Fibroblast of skin of right biceps (primary cell): ENCODE measurements at regions not wholly inside any gene's neighbourhood (a gene's known extent, or its start where the extent isn't known, plus 50 kb on each side); places are given as distances from the start of the nearest gene placed in this dataset.
"Not testable (repeated sequence)": the region's sequence is repeated elsewhere in the genome, so short reads cannot be mapped to it uniquely, and the experiment has no call there.

Source experiments
- DNase-seq: peaks from one replicate; pipeline ENCODE4 v3.0.0-alpha.2; 2013

GRCh38 chr3:35849496-35849895 is 210.2 kb downstream of the ARPP21 start:
- DNase-seq: no peak

DNA sequence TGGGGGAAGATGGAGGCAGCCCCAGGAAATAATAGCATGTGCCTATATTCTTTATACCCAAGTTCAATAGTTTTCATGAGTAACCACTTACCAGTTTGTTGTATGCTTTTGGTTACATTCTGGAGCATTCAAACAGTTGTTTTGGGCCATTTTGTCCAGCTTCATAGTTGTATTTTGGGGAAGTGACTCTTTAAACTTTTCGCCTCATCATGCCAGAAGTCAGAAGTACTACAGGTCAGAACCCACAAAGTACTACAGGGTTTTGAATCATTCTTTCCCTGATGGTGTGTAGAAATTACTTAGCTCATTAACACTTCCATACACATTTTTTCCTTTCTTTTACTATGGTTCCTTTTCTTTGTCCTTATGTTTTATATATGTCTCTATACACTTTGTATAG is 210.6 kb downstream of the ARPP21 start:
- DNase-seq: no peak

- DNase-seq: no peak
These were observed 217.7 kb downstream of the ARPP21 start for GRCh38 chr3:35857004-35857403.

- DNase-seq: no peak
These were observed 222.7 kb downstream of the ARPP21 start for GRCh38 chr3:35862057-35862456.

DNA sequence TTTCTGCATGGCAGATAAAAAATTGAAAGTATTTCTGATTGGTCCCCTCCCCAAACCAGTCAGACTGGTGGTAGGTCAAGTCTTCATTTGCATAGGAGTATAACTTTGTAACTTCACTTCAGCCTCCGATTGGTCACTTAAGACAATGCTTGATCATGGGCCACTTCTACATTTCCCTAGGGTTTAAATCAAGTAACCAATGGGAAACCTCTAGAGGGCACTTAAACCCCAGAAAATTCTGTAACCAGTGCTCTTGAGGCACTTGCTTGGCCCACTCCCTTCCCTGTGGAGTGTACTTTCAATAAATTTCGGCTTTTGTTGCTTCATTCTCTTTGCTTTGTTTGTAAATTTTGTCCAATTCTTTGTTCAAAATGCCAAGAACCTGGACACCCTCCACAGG is 225.5 kb downstream of the ARPP21 start:
- no peak for DNase-seq

DNA sequence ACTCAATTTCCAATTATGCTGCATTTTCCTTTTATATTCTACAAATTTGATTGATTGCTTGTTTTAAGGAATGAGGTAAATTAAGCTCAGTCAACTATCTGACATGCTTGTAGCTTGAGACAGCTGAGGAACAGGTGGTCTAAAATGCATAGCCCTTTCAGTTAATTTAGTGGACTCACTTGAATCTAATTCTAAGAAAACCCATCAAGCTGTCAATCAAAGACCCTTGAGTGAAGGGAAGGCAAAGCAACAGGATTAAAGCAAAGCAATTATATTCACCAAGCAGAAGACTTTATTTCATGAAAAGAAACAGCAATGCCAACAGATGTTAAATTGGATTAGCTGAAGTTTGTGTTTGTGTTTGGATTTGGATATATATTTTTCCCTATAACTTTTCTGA is 228.5 kb downstream of the ARPP21 start:
- no peak for DNase-seq

DNA sequence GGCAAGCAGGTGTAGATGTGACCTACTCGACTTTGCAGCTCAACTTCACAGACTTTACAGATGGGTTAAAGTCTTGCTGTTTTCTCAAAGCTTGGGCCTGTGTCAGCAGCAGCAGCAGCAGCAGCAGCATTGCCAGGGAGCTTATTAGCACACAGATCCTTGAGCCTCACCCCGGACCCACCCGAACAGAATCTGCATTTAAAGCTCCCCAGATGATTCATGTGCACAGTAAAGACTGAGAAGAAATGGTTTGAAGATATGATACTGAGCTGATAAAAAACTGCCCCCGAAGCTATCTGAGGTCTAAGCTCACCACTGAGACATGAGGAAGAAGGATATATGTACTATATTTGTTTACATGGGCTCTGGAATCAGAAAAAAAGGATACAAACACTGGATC is 231.7 kb downstream of the ARPP21 start:
- DNase-seq: no peak

GRCh38 chr3:35883929-35884328 is 244.6 kb downstream of the ARPP21 start:
- DNase-seq: no peak

DNA sequence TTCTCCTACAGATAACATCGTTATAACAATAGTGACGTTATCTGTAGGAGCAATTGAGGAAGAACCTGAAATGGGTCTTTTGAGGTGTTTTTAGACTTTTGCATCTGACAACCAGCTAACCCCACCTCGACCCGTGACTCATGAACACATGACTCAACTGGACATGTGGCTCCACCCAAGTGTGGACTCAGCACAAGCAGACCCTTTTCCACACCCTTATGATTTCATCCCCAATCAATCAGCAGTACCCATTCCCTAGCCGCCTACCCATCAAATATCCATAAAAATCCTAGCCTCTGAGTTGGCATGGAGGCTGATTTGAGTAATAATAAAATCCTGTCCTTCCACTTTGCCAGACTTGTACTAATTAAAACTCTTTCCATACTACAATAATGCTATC is 255.4 kb downstream of the ARPP21 start:
- no peak for DNase-seq

DNA sequence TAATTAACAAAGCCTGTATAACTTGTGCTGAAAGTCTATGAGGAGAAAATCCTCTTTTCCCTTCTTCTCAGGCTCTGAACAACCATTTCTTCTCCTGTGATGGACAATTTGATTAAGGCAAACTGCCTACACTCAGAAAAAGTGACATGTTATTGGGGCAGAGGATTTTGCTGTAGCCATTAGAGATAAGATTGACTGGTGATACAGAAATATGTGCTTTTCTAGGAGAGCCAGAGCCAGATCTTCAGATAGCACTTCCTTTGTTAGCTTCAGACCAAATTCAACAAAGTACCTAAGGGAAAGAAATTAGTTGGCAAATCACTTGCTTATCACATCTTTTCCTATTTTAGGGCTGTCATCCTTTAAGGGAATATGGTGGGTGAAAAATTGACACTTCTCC is 259.9 kb downstream of the ARPP21 start:
- no peak for DNase-seq

GRCh38 chr3:35900079-35900478 is 260.8 kb downstream of the ARPP21 start:
- DNase-seq: no peak

DNA sequence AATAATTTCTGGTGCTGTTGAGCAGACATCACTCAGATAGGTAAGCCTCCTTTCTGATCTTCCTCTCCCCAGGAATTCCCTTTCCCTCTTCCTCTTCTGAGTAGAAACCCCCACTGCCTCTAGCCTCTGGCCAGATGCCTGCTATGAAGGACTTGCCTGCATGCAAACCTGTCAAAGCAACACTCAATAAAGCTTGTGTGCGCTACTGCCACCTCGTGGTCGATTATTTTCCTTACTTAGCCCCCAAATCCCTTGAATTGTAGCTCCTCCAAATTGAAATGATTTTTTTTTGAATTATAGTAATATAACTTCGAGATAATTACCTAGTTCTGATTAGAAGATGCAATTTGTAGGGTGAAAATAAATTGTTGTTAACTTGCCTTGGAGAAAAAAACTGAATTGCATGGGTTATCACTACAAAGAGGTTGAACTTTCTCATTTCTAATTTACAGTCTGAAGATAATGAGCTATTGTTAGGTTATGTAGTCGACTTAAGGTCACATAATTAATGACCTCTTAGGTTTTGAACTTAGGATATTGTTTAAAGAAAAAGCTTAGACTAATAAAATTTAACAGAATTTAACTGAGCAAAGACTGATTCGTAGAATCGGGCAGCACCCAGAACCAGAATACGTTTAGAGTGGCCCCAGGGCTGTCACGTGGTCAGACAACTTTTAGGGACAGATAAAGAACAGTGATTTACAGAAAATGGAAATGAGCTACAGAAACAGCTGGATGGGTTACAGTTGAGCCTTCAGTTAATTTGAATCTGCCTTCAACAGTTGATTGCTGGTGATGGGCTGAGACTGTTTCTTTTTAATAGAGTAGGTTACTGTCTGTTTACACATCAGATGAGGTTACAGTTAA is 269.3 kb downstream of the ARPP21 start:
- DNase-seq: peak; percentile 68

GRCh38 chr3:35919160-35919559 is 279.8 kb downstream of the ARPP21 start:
- no peak for DNase-seq

- DNase-seq: no peak
These were observed 282.4 kb downstream of the ARPP21 start for GRCh38 chr3:35921718-35922117.

- not testable (repeated sequence) for DNase-seq
These were observed 284.7 kb downstream of the ARPP21 start for GRCh38 chr3:35924070-35924469.

- DNase-seq: no peak
These were observed 288.1 kb downstream of the ARPP21 start for GRCh38 chr3:35927441-35927840.

GRCh38 chr3:35929158-35929557 is 289.8 kb downstream of the ARPP21 start:
- DNase-seq: peak; percentile 52

- no peak for DNase-seq
These were observed 292.5 kb downstream of the ARPP21 start for GRCh38 chr3:35931867-35932266.

DNA sequence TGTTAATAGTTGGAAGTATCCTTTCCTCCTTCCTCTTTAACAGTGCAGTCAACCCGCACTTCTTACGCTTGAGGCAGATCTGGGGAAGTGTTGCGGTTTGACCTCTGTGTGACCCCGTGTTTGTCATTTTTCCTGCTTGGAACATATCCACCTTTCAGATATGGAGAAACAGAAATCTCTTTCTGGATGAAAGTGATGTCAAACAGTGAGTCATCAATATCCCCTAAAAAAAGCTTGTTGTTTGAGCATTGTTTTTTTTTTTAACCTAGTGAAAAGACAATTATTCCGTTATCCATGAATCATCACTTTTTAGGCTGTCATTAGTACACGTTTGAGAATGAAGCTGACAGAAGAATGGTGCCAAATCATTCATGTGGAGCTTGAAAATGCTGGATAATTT is 293.7 kb downstream of the ARPP21 start:
- peak; percentile 88 for DNase-seq

GRCh38 chr3:35936571-35936970 is 297.2 kb downstream of the ARPP21 start:
- DNase-seq: peak; percentile 71

- DNase-seq: peak; percentile 43
These were observed 305.8 kb downstream of the ARPP21 start for GRCh38 chr3:35944926-35945710.

GRCh38 chr3:35946121-35946853 is 307.0 kb downstream of the ARPP21 start:
- DNase-seq: peak; percentile 35

GRCh38 chr3:35946854-35947515 is 307.7 kb downstream of the ARPP21 start:
- no peak for DNase-seq
